ENCODE measurements at regions not wholly inside any gene's neighbourhood (a gene's known extent, or its start where the extent isn't known, plus 50 kb on each side); places are given as distances from the start of the nearest gene placed in this dataset.

DNA sequence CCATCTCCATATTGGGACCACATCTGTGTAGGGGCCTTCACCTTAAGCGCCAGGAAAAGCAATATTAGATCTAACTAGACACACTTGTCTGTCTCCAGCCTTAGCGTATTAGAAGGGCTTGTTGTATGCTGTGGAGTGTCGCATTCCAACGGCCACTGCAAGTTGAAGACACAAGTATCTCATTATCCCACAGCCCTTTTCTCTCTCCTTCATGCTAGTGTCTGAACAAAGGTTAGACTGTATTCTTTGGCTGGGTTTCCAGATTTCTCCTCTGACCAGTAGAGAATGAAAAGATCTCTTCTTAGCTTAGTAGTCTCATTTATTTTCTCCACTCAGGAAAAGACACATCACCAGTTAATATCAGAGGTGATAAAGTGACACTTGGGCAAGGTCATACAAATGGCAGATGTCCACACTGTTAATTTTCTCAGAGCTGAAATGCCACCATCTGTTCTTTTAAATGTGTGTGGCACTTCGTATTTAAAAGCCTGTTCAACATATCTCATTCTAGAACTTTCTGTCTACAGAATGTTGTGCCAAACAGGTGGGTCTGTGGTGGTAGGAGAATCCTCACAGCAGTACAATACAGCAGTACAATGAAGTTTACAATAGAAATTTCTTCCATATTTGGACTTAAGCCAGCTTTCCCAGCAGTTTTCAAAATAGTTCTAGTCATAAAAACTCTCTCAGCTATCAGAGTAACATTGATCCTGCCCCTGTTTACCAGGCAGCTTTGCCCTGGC is 94.0 kb upstream of the ITGA6 start:
- TF ChIP-seq, protein P1, sequence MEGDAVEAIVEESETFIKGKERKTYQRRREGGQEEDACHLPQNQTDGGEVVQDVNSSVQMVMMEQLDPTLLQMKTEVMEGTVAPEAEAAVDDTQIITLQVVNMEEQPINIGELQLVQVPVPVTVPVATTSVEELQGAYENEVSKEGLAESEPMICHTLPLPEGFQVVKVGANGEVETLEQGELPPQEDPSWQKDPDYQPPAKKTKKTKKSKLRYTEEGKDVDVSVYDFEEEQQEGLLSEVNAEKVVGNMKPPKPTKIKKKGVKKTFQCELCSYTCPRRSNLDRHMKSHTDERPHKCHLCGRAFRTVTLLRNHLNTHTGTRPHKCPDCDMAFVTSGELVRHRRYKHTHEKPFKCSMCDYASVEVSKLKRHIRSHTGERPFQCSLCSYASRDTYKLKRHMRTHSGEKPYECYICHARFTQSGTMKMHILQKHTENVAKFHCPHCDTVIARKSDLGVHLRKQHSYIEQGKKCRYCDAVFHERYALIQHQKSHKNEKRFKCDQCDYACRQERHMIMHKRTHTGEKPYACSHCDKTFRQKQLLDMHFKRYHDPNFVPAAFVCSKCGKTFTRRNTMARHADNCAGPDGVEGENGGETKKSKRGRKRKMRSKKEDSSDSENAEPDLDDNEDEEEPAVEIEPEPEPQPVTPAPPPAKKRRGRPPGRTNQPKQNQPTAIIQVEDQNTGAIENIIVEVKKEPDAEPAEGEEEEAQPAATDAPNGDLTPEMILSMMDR (IDR thresholded peaks at IDR 0.05 in 8 of 11, conservative IDR thresholded peaks at IDR 0.05 in 3 of 11) = no peak
- TF ChIP-seq POLR2A (IDR thresholded peaks at IDR 0.05) (no peak), POLR2AphosphoS5 (IDR thresholded peaks at IDR 0.05) (no peak)

All from spleen (tissue), 7 donors.